IPS-NIHi11 (cell line): ENCODE measurements at regions not wholly inside any gene's neighbourhood (a gene's known extent, or its start where the extent isn't known, plus 50 kb on each side); places are given as distances from the start of the nearest gene placed in this dataset.

Experiments used
- DNase-seq: peaks from one replicate; pipeline ENCODE4 v3.0.0; 2012; ENCODE audit warnings: mixed read lengths, low spot score

DNA sequence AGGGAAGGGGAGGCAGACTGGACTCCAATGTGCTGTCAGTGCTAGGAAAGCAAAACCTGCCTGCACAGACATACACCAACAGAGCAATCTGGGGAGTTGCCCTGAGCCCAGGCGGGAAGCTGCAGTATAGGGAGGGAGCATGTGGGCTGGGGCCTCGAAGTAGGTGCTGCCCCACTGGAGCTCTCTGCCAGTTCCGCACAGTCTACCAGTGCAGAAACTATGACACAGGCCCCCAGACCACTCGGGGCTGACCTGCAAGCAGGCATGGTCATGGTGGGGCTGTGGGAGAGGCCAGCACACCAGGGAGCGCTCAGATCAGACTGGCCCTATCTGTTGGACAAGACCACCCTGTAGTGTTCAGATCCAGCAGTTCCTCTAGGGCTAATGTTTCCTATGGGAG is 344.1 kb upstream of the TRAM1L1 start:
- no peak for DNase-seq

- DNase-seq = no peak
Observed at GRCh38 chr4:117434424-117434823, 349.0 kb upstream of the TRAM1L1 start.

GRCh38 chr4:117447925-117448324 is 362.5 kb upstream of the TRAM1L1 start:
- peak; percentile 6 for DNase-seq

DNA sequence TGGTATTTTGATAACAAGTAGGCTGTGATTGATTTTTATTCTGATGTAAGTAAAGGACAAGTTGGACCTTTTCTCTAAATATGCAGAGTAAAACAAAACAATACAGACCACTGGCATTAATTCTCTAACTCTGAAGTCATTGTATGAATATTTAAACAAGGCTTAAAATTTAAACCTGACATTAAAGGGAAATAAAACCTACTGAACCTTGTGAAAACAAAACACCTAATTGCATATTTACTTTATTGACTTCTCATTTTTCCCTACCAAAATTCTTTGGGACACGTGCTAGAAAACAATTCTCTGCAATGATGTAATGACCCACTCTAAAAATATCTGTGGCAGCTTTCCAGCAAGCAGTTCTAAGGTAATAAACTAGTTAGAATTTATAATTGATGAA is 369.7 kb upstream of the TRAM1L1 start:
- DNase-seq = no peak

DNA sequence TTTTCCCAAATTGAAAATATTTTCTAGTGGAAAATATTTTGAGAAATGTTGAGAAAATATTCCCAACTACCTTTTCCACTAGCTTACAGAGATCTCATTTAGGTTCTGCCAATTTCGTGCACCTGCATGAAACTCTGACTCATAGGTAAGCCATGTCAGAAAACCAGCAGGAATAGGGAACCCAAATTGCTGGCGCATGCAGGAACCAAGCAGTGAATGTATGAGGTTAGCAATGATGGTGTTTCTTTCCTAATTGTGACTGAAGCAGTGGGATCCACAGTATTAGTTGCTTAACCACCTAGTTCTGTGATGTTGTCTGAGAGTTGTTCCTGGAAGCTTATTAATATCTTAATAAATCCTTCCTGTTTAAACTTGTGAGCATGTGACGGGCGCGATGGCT is 381.0 kb upstream of the TRAM1L1 start:
- no peak for DNase-seq

GRCh38 chr4:117467404-117467803 is 382.0 kb upstream of the TRAM1L1 start:
- no peak for DNase-seq

DNA sequence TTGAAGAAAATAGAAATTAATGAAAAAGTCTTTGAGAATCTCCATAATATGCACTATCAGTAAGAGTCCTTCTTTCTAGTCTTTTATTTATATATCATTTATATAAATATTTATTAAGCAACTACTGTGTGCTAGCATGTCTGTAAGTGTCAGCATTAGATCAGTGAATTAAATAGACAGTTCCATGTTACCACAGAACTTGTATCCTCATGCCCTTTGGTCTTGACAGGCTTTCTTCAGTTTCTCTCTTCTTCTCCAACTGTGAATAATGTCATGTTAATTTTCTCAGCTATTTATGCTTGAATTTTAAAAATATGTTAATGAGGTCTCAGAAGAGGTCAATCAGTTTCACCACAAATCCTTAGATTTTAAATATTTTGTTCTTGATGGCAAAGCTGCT is 389.6 kb upstream of the TRAM1L1 start:
- DNase-seq = no peak

DNA sequence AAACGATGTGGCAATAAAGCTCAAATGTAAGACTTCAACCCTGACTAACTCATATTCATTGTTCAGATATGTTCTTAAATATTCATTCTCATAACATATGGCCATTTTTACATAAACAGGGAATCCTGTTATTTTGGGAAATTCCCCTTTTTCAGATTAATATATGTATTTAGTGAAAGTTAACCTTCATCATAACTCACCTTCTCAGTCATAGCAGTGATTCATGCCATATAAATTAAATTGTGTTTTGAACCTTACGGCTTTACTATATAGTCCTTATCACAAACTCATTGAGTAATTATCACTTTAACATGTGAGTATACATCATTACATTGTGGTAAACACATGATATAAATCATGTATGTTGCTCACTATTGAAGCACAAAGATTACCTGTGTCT is 392.5 kb upstream of the TRAM1L1 start:
- no peak for DNase-seq

DNA sequence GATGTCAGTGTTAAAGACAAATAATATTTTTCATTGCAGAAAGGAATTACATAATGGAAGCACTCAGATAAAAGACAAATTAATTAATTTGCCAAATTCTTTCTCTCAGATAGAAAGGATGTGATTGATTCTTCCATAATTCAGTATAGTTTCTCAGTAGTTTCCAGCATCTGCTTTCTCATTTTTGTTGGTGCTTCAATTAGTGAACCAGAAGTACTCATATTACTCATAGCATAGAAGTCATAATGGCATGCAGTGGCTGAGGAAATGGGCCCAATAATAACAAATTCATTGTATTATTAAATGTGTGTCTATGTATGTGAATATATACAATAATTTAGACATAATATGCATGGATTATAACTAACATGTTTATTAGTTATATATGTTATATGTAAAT is 393.3 kb upstream of the TRAM1L1 start:
- no peak for DNase-seq

GRCh38 chr4:117479673-117480072 is 394.3 kb upstream of the TRAM1L1 start:
- no peak for DNase-seq

GRCh38 chr4:117481742-117482141 is 396.4 kb upstream of the TRAM1L1 start:
- DNase-seq = no peak

DNA sequence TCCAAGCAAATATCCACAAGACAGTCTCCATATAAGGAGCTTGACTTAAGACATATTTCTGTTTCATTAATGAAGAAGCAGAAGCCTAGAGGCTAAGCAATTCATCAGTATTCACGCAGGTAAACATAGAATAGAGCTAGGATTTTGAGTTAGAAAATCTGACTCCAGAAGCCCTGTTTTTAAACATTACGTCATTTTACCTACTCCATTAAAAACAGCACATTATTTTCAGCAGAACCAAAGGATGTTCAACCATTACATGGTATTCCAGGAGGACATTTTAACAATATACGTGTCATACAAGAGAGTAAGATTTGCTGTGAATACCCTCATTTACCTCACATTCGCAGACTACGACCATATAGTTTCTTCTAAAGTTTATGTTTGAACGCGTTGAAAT is 403.3 kb upstream of the TRAM1L1 start:
- no peak for DNase-seq

GRCh38 chr4:117489107-117489506 is 403.7 kb upstream of the TRAM1L1 start:
- no peak for DNase-seq

DNA sequence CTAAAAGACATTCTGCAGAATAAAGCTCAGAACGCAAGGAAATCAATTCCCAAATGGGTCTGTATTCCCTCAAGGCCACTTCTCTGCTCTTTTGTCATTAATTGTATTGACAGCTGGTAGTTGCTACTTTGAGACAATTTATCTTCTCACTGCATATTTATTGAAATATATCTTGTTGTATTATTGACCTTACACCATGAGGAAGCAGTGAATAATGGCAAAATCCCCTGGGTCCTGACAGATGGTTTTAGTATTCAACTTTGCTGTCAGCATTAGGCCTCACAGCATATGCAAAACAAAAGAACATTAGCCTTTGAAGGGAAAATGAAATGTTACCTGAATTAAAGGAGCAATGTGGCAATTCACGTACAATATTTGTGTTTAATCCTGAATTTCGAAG is 406.1 kb upstream of the TRAM1L1 start:
- no peak for DNase-seq

- DNase-seq = no peak
Observed at GRCh38 chr4:117495802-117496201, 410.4 kb upstream of the TRAM1L1 start.

- no peak for DNase-seq
Observed at GRCh38 chr4:117512414-117512813, 427.0 kb upstream of the TRAM1L1 start.

- DNase-seq = no peak
Observed at GRCh38 chr4:117514391-117515175, 429.2 kb upstream of the TRAM1L1 start.

GRCh38 chr4:117515921-117516320 is 430.5 kb upstream of the TRAM1L1 start:
- DNase-seq = no peak

DNA sequence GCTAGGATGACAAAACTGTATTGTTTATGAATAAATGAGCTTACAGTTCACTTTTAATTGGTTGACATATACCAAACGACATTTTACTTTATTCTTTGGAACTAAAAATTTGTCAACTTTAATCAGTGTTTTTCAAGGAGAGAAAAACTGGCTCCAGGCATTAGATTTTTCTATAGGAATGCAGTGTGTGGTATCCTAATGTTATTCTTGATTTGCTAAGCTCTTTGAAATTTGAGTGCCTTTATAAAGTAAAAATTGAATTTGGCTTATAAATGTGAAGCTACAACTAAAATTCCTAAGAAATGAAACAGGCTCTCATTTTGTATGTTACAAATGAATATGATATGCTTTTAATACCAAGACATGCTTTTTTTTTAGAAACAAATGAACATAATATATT is 442.2 kb upstream of the TRAM1L1 start:
- no peak for DNase-seq

DNA sequence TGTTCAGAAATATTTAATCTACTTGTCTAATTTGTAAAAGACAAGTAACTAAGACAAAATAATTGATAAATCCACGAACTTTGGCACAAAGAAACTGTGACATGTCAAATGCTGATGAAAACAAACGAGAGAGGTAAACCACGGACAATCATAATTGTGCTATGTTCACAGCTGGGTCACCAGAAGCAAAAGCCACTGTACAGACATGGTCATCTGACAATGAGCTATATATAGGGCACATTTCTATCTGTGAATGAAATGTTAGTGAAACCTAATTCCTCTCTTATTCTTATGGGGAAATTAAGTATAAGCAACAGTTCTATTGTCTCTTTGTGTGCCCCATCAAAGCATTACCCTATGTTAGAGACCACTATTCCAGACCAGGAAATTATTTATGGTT is 444.0 kb upstream of the TRAM1L1 start:
- no peak for DNase-seq

- DNase-seq = no peak
Observed at GRCh38 chr4:117533501-117533900, 448.1 kb upstream of the TRAM1L1 start.

- no peak for DNase-seq
Observed at GRCh38 chr4:117545039-117545438, 459.7 kb upstream of the TRAM1L1 start.

GRCh38 chr4:117549524-117549923 is 464.1 kb upstream of the TRAM1L1 start:
- DNase-seq = no peak

DNA sequence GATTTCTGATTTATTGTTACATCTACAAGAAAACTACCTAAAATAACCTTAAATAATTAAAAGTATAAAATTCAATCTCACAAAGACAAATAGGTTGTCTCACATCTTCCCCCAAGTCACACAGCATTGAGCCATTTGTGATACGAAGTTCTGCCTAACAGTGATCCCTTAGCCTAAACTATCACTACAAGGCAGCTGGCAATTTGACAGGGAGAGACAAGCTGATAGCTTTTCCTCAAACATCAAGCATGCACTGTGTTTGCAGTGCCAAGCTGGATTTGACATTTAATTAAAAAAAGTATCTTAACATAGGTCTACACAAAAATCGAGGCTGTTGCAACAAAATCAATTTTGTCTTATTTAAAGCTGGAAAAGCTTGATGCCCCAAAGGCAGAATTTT is 464.7 kb upstream of the TRAM1L1 start:
- no peak for DNase-seq
